ENCODE measurements at regions not wholly inside any gene's neighbourhood (a gene's known extent, or its start where the extent isn't known, plus 50 kb on each side); places are given as distances from the start of the nearest gene placed in this dataset.

GRCh38 chrX:4129626-4130025, 416.2 kb upstream of the PRKX start:
- H3K27ac ChIP-seq (ENCODE audit: low read length, poor library complexity, severe bottlenecking): no peak overlapping the region
- no peak overlapping the region for H3K4ac ChIP-seq (ENCODE audit: low read depth in 1 of 2, low read length in 2 of 2)
- H3K9ac ChIP-seq (ENCODE audit: low read length): no peak overlapping the region
- no peak overlapping the region for H2AFZ ChIP-seq (ENCODE audit: low read depth, low read length)
- H4K8ac ChIP-seq (ENCODE audit: low read length): no peak overlapping the region
- no peak for DNase-seq
- no peak overlapping the region for H2BK5ac ChIP-seq (ENCODE audit: low read depth, low read length, poor library complexity, severe bottlenecking)
- H3K79me1 ChIP-seq (replicated peaks; ENCODE audit: low read length, poor library complexity, severe bottlenecking): no peaks in the 10 kb centered on the region
- H2BK12ac ChIP-seq (ENCODE audit: low read length in 2 of 2): no peak overlapping the region
- no peak overlapping the region for H3K23ac ChIP-seq (ENCODE audit: low read length in 2 of 2)
- H3K4me2 ChIP-seq (ENCODE audit: low read length, poor library complexity, severe bottlenecking): no peak overlapping the region
- H3K18ac ChIP-seq (ENCODE audit: low read depth in 1 of 2, low read length in 2 of 2): no peak overlapping the region
- H4K91ac ChIP-seq (ENCODE audit: low read length): no peak overlapping the region
- H2BK120ac ChIP-seq (ENCODE audit: low read depth, low read length): no peak overlapping the region
- H3K9me3 ChIP-seq (ENCODE audit: control insufficient read depth, low read length): peaks cover 14% of the 10 kb centered on the region
- no peaks in the 10 kb centered on the region for H3K4me1 ChIP-seq (ENCODE audit: control insufficient read depth, insufficient read depth, low read depth, low read length)
- 73% methylated on average over 8 of the region's 10 CpGs for WGBS
- H3K36me3 ChIP-seq (ENCODE audit: control insufficient read depth in 1 of 2, insufficient read depth in 2 of 2, low read depth in 1 of 2, low read length in 2 of 2): no peaks in the 10 kb centered on the region
- no peak overlapping the region for H3K4me3 ChIP-seq (ENCODE audit: insufficient read depth in 1 of 2, low read depth in 1 of 2, low read length in 2 of 2)
- no peaks in the 10 kb centered on the region for H3K27me3 ChIP-seq (ENCODE audit: control insufficient read depth in 1 of 2, insufficient read depth in 1 of 2, low read length in 2 of 2)
- no peak overlapping the region for H2BK15ac ChIP-seq (ENCODE audit: low read depth, poor library complexity, severe bottlenecking)
- no peak overlapping the region for H3K14ac ChIP-seq (ENCODE audit: low read length in 2 of 2)
- H2AK5ac ChIP-seq (ENCODE audit: low read length, severe bottlenecking): no peak overlapping the region

GRCh38 chrX:4118666-4119530, 405.4 kb upstream of the PRKX start:
- Histone ChIP-seq H4K8ac (ENCODE audit: low read length) (no peak overlapping the region), H3K27ac (ENCODE audit: low read length, poor library complexity, severe bottlenecking) (no peak overlapping the region), H2AK5ac (ENCODE audit: low read length, severe bottlenecking) (no peak overlapping the region), H3K4me2 (ENCODE audit: low read length, poor library complexity, severe bottlenecking) (no peak overlapping the region), H3K36me3 (ENCODE audit: control insufficient read depth in 1 of 2, insufficient read depth in 2 of 2, low read depth in 1 of 2, low read length in 2 of 2) (no peaks in the 10 kb centered on the region), H3K27me3 (ENCODE audit: control insufficient read depth in 1 of 2, insufficient read depth in 1 of 2, low read length in 2 of 2) (no peaks in the 10 kb centered on the region), H2BK15ac (ENCODE audit: low read depth, poor library complexity, severe bottlenecking) (no peak overlapping the region), H2BK12ac (ENCODE audit: low read length in 2 of 2) (no peak overlapping the region), H3K23ac (ENCODE audit: low read length in 2 of 2) (no peak overlapping the region), H4K91ac (ENCODE audit: low read length) (no peak overlapping the region), H3K4me1 (ENCODE audit: control insufficient read depth, insufficient read depth, low read depth, low read length) (no peaks in the 10 kb centered on the region), H2BK5ac (ENCODE audit: low read depth, low read length, poor library complexity, severe bottlenecking) (no peak overlapping the region), H3K4me3 (ENCODE audit: insufficient read depth in 1 of 2, low read depth in 1 of 2, low read length in 2 of 2) (no peak overlapping the region), H3K4ac (ENCODE audit: low read depth in 1 of 2, low read length in 2 of 2) (no peak overlapping the region), H3K9ac (ENCODE audit: low read length) (no peak overlapping the region), H3K79me1 (replicated peaks; ENCODE audit: low read length, poor library complexity, severe bottlenecking) (no peaks in the 10 kb centered on the region), H2BK120ac (ENCODE audit: low read depth, low read length) (no peak overlapping the region), H3K9me3 (ENCODE audit: control insufficient read depth, low read length) (peaks cover 12% of the 10 kb centered on the region), H3K18ac (ENCODE audit: low read depth in 1 of 2, low read length in 2 of 2) (no peak overlapping the region), H3K14ac (ENCODE audit: low read length in 2 of 2) (no peak overlapping the region), H2AFZ (ENCODE audit: low read depth, low read length) (no peak overlapping the region)
- WGBS: 69% methylated on average over 3 of the region's 8 CpGs
- no peak for DNase-seq

GRCh38 chrX:4110964-4111363, 397.5 kb upstream of the PRKX start:
- H3K9me3 ChIP-seq (ENCODE audit: control insufficient read depth, low read length): peaks cover 9% of the 10 kb centered on the region
- no CpG with 5 or more reads among the region's 2 CpGs for WGBS
- no peak overlapping the region for H3K27ac ChIP-seq (ENCODE audit: low read length, poor library complexity, severe bottlenecking)
- H2BK15ac ChIP-seq (ENCODE audit: low read depth, poor library complexity, severe bottlenecking): no peak overlapping the region
- H4K8ac ChIP-seq (ENCODE audit: low read length): no peak overlapping the region
- DNase-seq: no peak
- H3K4ac ChIP-seq (ENCODE audit: low read depth in 1 of 2, low read length in 2 of 2): no peak overlapping the region
- no peak overlapping the region for H3K14ac ChIP-seq (ENCODE audit: low read length in 2 of 2)
- no peak overlapping the region for H2AK5ac ChIP-seq (ENCODE audit: low read length, severe bottlenecking)
- H4K91ac ChIP-seq (ENCODE audit: low read length): no peak overlapping the region
- no peaks in the 10 kb centered on the region for H3K79me1 ChIP-seq (replicated peaks; ENCODE audit: low read length, poor library complexity, severe bottlenecking)
- no peaks in the 10 kb centered on the region for H3K4me1 ChIP-seq (ENCODE audit: control insufficient read depth, insufficient read depth, low read depth, low read length)
- no peak overlapping the region for H2BK120ac ChIP-seq (ENCODE audit: low read depth, low read length)
- H2BK12ac ChIP-seq (ENCODE audit: low read length in 2 of 2): no peak overlapping the region
- no peak overlapping the region for H3K23ac ChIP-seq (ENCODE audit: low read length in 2 of 2)
- no peak overlapping the region for H3K9ac ChIP-seq (ENCODE audit: low read length)
- no peaks in the 10 kb centered on the region for H3K36me3 ChIP-seq (ENCODE audit: control insufficient read depth in 1 of 2, insufficient read depth in 2 of 2, low read depth in 1 of 2, low read length in 2 of 2)
- H3K27me3 ChIP-seq (ENCODE audit: control insufficient read depth in 1 of 2, insufficient read depth in 1 of 2, low read length in 2 of 2): no peaks in the 10 kb centered on the region
- no peak overlapping the region for H3K4me3 ChIP-seq (ENCODE audit: insufficient read depth in 1 of 2, low read depth in 1 of 2, low read length in 2 of 2)
- H3K18ac ChIP-seq (ENCODE audit: low read depth in 1 of 2, low read length in 2 of 2): no peak overlapping the region
- no peak overlapping the region for H2BK5ac ChIP-seq (ENCODE audit: low read depth, low read length, poor library complexity, severe bottlenecking)
- H2AFZ ChIP-seq (ENCODE audit: low read depth, low read length): no peak overlapping the region
- H3K4me2 ChIP-seq (ENCODE audit: low read length, poor library complexity, severe bottlenecking): no peak overlapping the region

GRCh38 chrX:4094926-4095325, 381.5 kb upstream of the PRKX start:
- no peaks in the 10 kb centered on the region for H3K36me3 ChIP-seq (ENCODE audit: control insufficient read depth in 1 of 2, insufficient read depth in 2 of 2, low read depth in 1 of 2, low read length in 2 of 2)
- no peak overlapping the region for H2AK5ac ChIP-seq (ENCODE audit: low read length, severe bottlenecking)
- H3K4me3 ChIP-seq (ENCODE audit: insufficient read depth in 1 of 2, low read depth in 1 of 2, low read length in 2 of 2): no peak overlapping the region
- H4K91ac ChIP-seq (ENCODE audit: low read length): no peak overlapping the region
- no peak overlapping the region for H3K18ac ChIP-seq (ENCODE audit: low read depth in 1 of 2, low read length in 2 of 2)
- H3K4ac ChIP-seq (ENCODE audit: low read depth in 1 of 2, low read length in 2 of 2): no peak overlapping the region
- H2BK15ac ChIP-seq (ENCODE audit: low read depth, poor library complexity, severe bottlenecking): no peak overlapping the region
- H3K23ac ChIP-seq (ENCODE audit: low read length in 2 of 2): no peak overlapping the region
- H2AFZ ChIP-seq (ENCODE audit: low read depth, low read length): no peak overlapping the region
- no peak overlapping the region for H2BK5ac ChIP-seq (ENCODE audit: low read depth, low read length, poor library complexity, severe bottlenecking)
- no peaks in the 10 kb centered on the region for H3K4me1 ChIP-seq (ENCODE audit: control insufficient read depth, insufficient read depth, low read depth, low read length)
- 94% methylated on average over 3 of the region's 6 CpGs for WGBS
- no peak overlapping the region for H2BK120ac ChIP-seq (ENCODE audit: low read depth, low read length)
- no peak overlapping the region for H3K27ac ChIP-seq (ENCODE audit: low read length, poor library complexity, severe bottlenecking)
- H3K9ac ChIP-seq (ENCODE audit: low read length): no peak overlapping the region
- H3K79me1 ChIP-seq (replicated peaks; ENCODE audit: low read length, poor library complexity, severe bottlenecking): no peaks in the 10 kb centered on the region
- no peak overlapping the region for H3K4me2 ChIP-seq (ENCODE audit: low read length, poor library complexity, severe bottlenecking)
- no peak overlapping the region for H4K8ac ChIP-seq (ENCODE audit: low read length)
- H3K14ac ChIP-seq (ENCODE audit: low read length in 2 of 2): no peak overlapping the region
- no peaks in the 10 kb centered on the region for H3K27me3 ChIP-seq (ENCODE audit: control insufficient read depth in 1 of 2, insufficient read depth in 1 of 2, low read length in 2 of 2)
- no peak overlapping the region for H2BK12ac ChIP-seq (ENCODE audit: low read length in 2 of 2)
- DNase-seq: no peak
- H3K9me3 ChIP-seq (ENCODE audit: control insufficient read depth, low read length): peaks cover 8% of the 10 kb centered on the region

Measured in mesenchymal stem cell (in vitro differentiated cells and primary cell).